H9 (cell line): ENCODE measurements at regions not wholly inside any gene's neighbourhood (a gene's known extent, or its start where the extent isn't known, plus 50 kb on each side); places are given as distances from the start of the nearest gene placed in this dataset.
A peak's percentile ranks its signal among the peaks of the same experiment; 100 is the strongest.

Experiments
- DNase-seq: peaks from one replicate; pipeline ENCODE4 v3.0.0-alpha.2; 2017
- H2AFZ ChIP-seq: one replicate; pipeline ENCODE4 v1.6.1; 2013; ENCODE audit warnings: mild to moderate bottlenecking, low read length, control low read depth, moderate library complexity
- H2AK5ac ChIP-seq: 2 replicates; pipeline ENCODE4 v1.6.1; 2013; ENCODE audit warnings: low read length, control low read depth, mixed read lengths; ENCODE audit not compliant: insufficient read length
- H2BK120ac ChIP-seq: one replicate; pipeline ENCODE4 v1.6.1; 2013; ENCODE audit warnings: low read depth, mild to moderate bottlenecking, low read length, control low read depth, inconsistent platforms; ENCODE audit not compliant: poor library complexity, severe bottlenecking
- H2BK12ac ChIP-seq: 2 replicates; pipeline ENCODE4 v1.6.1; 2013; ENCODE audit warnings: low read length, control low read depth, mixed read lengths, low read depth; ENCODE audit not compliant: insufficient read length
- H2BK15ac ChIP-seq: 2 replicates; pipeline ENCODE4 v1.6.1; 2013; ENCODE audit warnings: low read depth, low read length, control low read depth
- H2BK20ac ChIP-seq: one replicate; pipeline ENCODE4 v1.6.1; 2013; ENCODE audit warnings: low read depth, mild to moderate bottlenecking, low read length, control low read depth, inconsistent platforms; ENCODE audit not compliant: poor library complexity, severe bottlenecking
- H2BK5ac ChIP-seq: 2 replicates; pipeline ENCODE4 v1.6.1; 2013; ENCODE audit warnings: low read length, control low read depth, mixed read lengths; ENCODE audit not compliant: insufficient read length
- H3K14ac ChIP-seq: 2 replicates; pipeline ENCODE4 v1.6.1; 2013; ENCODE audit warnings: low read length, control low read depth; ENCODE audit not compliant: insufficient read depth
- H3K18ac ChIP-seq: 2 replicates; pipeline ENCODE4 v1.6.1; 2013; ENCODE audit warnings: low read depth, mild to moderate bottlenecking, mixed read lengths, low read length, control low read depth; ENCODE audit not compliant: insufficient read length
- H3K23ac ChIP-seq: 2 replicates; pipeline ENCODE4 v1.6.1; 2013; ENCODE audit warnings: low read length, control low read depth, mixed read lengths, low read depth; ENCODE audit not compliant: insufficient read length
- H3K23me2 ChIP-seq: 2 replicates; pipeline ENCODE4 v1.6.1; 2013; ENCODE audit warnings: low read depth, mild to moderate bottlenecking, mixed read lengths, low read length, control low read depth; ENCODE audit not compliant: insufficient read length, poor library complexity, severe bottlenecking
- H3K27ac ChIP-seq: 2 replicates; pipeline ENCODE4 v1.5.1; 2013; ENCODE audit warnings: low read length, control low read depth, mixed read lengths, low read depth; ENCODE audit not compliant: insufficient read length
- H3K27me3 ChIP-seq: 2 replicates; pipeline ENCODE4 v1.6.1; 2013; ENCODE audit warnings: low read length, control low read depth, inconsistent platforms; ENCODE audit not compliant: insufficient read depth
- H3K4ac ChIP-seq: 2 replicates; pipeline ENCODE4 v1.6.1; 2013; ENCODE audit warnings: low read depth, mild to moderate bottlenecking, control low read depth, inconsistent platforms, low read length, moderate library complexity
- H3K4me1 ChIP-seq: 2 replicates; pipeline ENCODE4 v1.6.1; 2013; ENCODE audit warnings: low read length, control low read depth, inconsistent platforms; ENCODE audit not compliant: insufficient read depth
- H3K4me2 ChIP-seq: 2 replicates; pipeline ENCODE4 v1.6.1; 2013; ENCODE audit warnings: low read length, control low read depth, mixed read lengths; ENCODE audit not compliant: insufficient read length, insufficient read depth
- H3K56ac ChIP-seq: 2 replicates; pipeline ENCODE4 v1.6.1; 2013; ENCODE audit warnings: low read depth, mild to moderate bottlenecking, mixed read lengths, low read length, control low read depth; ENCODE audit not compliant: insufficient read length
- H3K79me1 ChIP-seq: 2 replicates; pipeline ENCODE4 v1.6.1; 2013; ENCODE audit warnings: low read depth, mild to moderate bottlenecking, moderate library complexity, low read length, control low read depth, inconsistent platforms; ENCODE audit not compliant: insufficient read depth, poor library complexity, severe bottlenecking
- H3K79me2 ChIP-seq: 2 replicates; pipeline ENCODE4 v1.6.1; 2013; ENCODE audit warnings: low read length, control low read depth, inconsistent platforms; ENCODE audit not compliant: insufficient read depth
- H3K9ac ChIP-seq: 2 replicates; pipeline ENCODE4 v1.6.1; 2013; ENCODE audit warnings: low read length, control low read depth, mixed read lengths; ENCODE audit not compliant: insufficient read length; ENCODE audit errors: extremely low read depth
- H3K9me3 ChIP-seq: one replicate; pipeline ENCODE4 v1.6.1; 2013; ENCODE audit warnings: low read depth, low read length, inconsistent platforms; ENCODE audit not compliant: control insufficient read depth
- H3T11ph ChIP-seq: one replicate; pipeline ENCODE4 v1.6.1; 2013; ENCODE audit warnings: mild to moderate bottlenecking, low read length, control low read depth, inconsistent platforms
- H4K20me1 ChIP-seq: one replicate; pipeline ENCODE4 v1.6.1; 2013; ENCODE audit not compliant: control insufficient read depth, insufficient read length, insufficient read depth
- H4K5ac ChIP-seq: 2 replicates; pipeline ENCODE4 v1.6.1; 2013; ENCODE audit warnings: low read depth, mild to moderate bottlenecking, mixed read lengths, low read length, control low read depth; ENCODE audit not compliant: insufficient read length
- H4K8ac ChIP-seq: replicated peaks from 2 replicates; pipeline ENCODE4 v1.6.1; 2013; ENCODE audit warnings: low read length, control low read depth, mixed read lengths, low read depth; ENCODE audit not compliant: insufficient read length
- H4K91ac ChIP-seq: 2 replicates; pipeline ENCODE4 v1.6.1; 2013; ENCODE audit warnings: low read depth, mild to moderate bottlenecking, moderate library complexity, mixed read lengths, low read length, control low read depth; ENCODE audit not compliant: insufficient read length
- H3K27ac Mint-ChIP-seq, 3 experiments: 2 replicates in 2 of 3; 3 replicates in 1 of 3; pipeline ENCODE4 v1.8.0; 2020 to 2021; ENCODE audit warnings: mixed read lengths in 3 of 3, mild to moderate bottlenecking in 1 of 3, moderate library complexity in 1 of 3
- H3K27me3 Mint-ChIP-seq: 2 replicates; pipeline ENCODE4 v1.8.0; 2021; ENCODE audit warnings: low read depth, mild to moderate bottlenecking, moderate library complexity, mixed read lengths
- H3K36me3 Mint-ChIP-seq, 3 experiments: 2 replicates in 2 of 3; 3 replicates in 1 of 3; pipeline ENCODE4 v1.8.0; 2020 to 2021; ENCODE audit warnings: low read depth in 3 of 3, mixed read lengths in 3 of 3; ENCODE audit not compliant: insufficient read depth in 1 of 3
- H3K4me1 Mint-ChIP-seq, 2 experiments: 2 replicates each; pipeline ENCODE4 v1.8.0; 2020; ENCODE audit warnings: mixed read lengths in 2 of 2
- H3K4me3 Mint-ChIP-seq, 2 experiments: 2 replicates in 1 of 2; 3 replicates in 1 of 2; pipeline ENCODE4 v1.8.0; 2020 to 2021; ENCODE audit warnings: mild to moderate bottlenecking in 2 of 2, mixed read lengths in 2 of 2, moderate library complexity in 1 of 2
- H3K9me3 Mint-ChIP-seq, 2 experiments: 2 replicates in 1 of 2; 3 replicates in 1 of 2; pipeline ENCODE4 v1.8.0; 2020; ENCODE audit warnings: mild to moderate bottlenecking in 2 of 2, mixed read lengths in 2 of 2, moderate library complexity in 1 of 2
- CTCF ChIP-seq: fragments of 200-600 bp; sonication (generic); conservative IDR thresholded peaks from 3 replicates; pipeline ENCODE4 v1.8.0; 2021; ENCODE audit warnings: antibody characterized with exemption, mild to moderate bottlenecking
- WGBS: extraction: QIAGEN DNeasy Blood & Tissue Kit; methylation state at CpG from one replicate; pipeline ENCODE4 v1.1.7; 2013; ENCODE audit warnings: missing lambda C conversion rate, low lambda C conversion rate, mixed read lengths; ENCODE audit not compliant: insufficient read length; ENCODE audit errors: extremely low coverage; 5-methylcytosine and 5-hydroxymethylcytosine counted together

DNA sequence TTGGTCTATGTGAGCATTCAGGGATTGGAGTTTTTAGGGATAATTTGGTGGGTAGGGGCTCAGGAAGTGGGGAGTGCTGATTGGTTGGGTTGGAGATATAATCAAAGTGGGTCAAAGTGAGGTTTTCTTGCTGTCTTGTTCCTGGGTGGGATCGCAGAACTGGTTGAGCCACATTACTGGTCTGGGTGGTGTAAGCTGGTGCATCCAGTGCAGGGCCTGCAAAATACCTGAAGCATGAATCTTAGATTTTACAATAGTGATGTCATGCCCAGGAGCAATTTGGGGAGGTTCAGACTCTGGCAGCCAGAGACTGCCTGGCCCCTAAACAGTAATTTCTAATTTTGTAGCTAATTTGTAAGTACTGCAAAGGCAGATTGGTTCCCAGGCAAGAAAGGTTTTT, 665.6 kb upstream of the PRKX start:
- Histone ChIP-seq H2BK20ac (no peak overlapping the region), H2BK5ac (no peak overlapping the region), H3K14ac (no peak overlapping the region), H3K4ac (no peak overlapping the region), H3K4me2 (no peak overlapping the region), H2BK12ac (no peak overlapping the region), H3K18ac (no peak overlapping the region), H3K23ac (no peak overlapping the region), H4K20me1 (no peaks in the 10 kb centered on the region), H3K56ac (no peak overlapping the region), H3K27ac (no peak overlapping the region), H3K9me3 (no peaks in the 10 kb centered on the region), H2AFZ (no peak overlapping the region), H3K4me1 (no peaks in the 10 kb centered on the region; the same call in 1 of the 2 replicates), H3T11ph (no peak overlapping the region), H3K27me3 (no peaks in the 10 kb centered on the region), H3K9ac (no peak overlapping the region), H3K79me1 (no peaks in the 10 kb centered on the region), H4K8ac (no peak overlapping the region), H4K91ac (no peak overlapping the region), H2AK5ac (no peak overlapping the region), H2BK15ac (no peak overlapping the region), H4K5ac (no peak overlapping the region), H3K23me2 (no peaks in the 10 kb centered on the region), H3K79me2 (no peaks in the 10 kb centered on the region), H2BK120ac (no peak overlapping the region)
- no peak for DNase-seq
- no peak overlapping the region for H3K4me3 Mint-ChIP-seq
- H3K27me3 Mint-ChIP-seq = no peaks in the 10 kb centered on the region
- peaks cover 36 to 44% of the 10 kb centered on the region in 2 experiments for H3K4me1 Mint-ChIP-seq
- peaks cover 16 to 17% of the 10 kb centered on the region in 2 experiments for H3K9me3 Mint-ChIP-seq
- H3K27ac Mint-ChIP-seq = peak overlapping the region in 2 of 3 experiments; percentile 64 to 90; a peak in 6 of 7 replicates
- peaks cover 17 to 29% (median 21%) of the 10 kb centered on the region in 3 experiments for H3K36me3 Mint-ChIP-seq
- no CpG with 5 or more reads among the region's 1 CpG for WGBS
- no peak for TF ChIP-seq CTCF
